ENCODE measurements at regions not wholly inside any gene's neighbourhood (a gene's known extent, or its start where the extent isn't known, plus 50 kb on each side); places are given as distances from the start of the nearest gene placed in this dataset.
A peak's percentile ranks its signal among the peaks of the same experiment; 100 is the strongest.

GRCh38 chr13:79803296-79803695 lies 322.3 kb downstream of the NDFIP2 start:
- no peak for DNase-seq

GRCh38 chr13:79802389-79803085 lies 321.6 kb downstream of the NDFIP2 start:
- no peak for DNase-seq

- DNase-seq = no peak
Observed at GRCh38 chr13:79799059-79799867, 318.3 kb downstream of the NDFIP2 start.

DNA sequence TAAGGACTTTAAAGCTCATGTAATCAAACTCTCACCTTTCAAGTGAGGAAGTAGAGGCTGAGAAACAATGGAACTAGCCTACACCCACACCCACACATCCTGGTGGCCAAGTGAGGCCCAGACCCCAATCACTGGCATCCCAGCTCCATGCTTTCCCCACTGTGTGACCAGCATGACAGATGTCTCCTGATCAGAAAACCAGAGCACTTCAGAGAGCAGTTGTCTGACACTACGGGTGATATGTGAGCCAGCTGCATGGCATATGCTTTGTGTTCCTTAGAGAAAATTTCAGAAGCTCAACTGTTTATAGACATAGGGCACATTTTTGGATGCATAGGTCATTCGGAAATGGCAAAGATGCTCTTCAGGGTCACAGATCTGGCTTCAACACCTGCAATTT lies 315.2 kb downstream of the NDFIP2 start:
- DNase-seq = no peak

GRCh38 chr13:79794931-79795330 lies 314.0 kb downstream of the NDFIP2 start:
- DNase-seq = no peak

DNA sequence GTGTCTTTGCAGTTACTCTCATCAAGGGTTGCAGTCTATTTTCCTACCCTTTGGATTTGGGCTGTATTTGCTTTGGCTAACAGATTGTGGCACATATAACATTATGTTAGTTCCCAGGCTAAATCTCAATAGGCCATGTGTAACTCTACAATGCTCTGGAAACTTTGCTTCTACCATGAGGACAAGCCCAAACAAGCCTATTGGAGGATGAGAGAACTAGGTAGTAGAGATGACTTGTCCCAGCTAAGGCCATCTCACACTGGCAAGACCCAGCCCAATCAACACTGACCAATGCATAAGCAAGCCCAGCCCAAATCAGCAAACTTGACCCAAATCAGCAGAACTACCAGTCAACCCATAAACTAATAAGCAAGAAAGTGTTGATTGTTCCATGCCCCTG lies 311.8 kb downstream of the NDFIP2 start:
- no peak for DNase-seq

GRCh38 chr13:79791471-79792042 lies 310.6 kb downstream of the NDFIP2 start:
- no peak for DNase-seq

DNA sequence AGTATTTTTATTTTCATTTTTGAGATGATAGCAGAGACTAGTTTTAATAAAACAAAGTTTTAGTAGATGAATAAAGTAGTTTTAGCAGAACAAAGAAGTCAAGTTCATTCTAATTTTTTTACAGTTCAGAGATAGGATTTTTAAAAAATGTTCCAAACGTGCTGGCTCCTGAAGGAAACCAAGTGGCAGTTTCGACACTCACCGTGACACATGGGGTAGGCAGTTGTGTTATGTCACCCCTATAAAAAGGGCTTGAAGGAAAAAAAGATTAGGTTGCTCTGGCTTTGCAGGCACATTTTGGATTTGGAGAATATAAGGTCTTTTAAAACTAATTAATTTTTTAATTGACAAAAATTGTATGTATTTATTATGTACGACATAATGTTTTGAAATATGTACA lies 305.2 kb downstream of the NDFIP2 start:
- no peak for DNase-seq

DNA sequence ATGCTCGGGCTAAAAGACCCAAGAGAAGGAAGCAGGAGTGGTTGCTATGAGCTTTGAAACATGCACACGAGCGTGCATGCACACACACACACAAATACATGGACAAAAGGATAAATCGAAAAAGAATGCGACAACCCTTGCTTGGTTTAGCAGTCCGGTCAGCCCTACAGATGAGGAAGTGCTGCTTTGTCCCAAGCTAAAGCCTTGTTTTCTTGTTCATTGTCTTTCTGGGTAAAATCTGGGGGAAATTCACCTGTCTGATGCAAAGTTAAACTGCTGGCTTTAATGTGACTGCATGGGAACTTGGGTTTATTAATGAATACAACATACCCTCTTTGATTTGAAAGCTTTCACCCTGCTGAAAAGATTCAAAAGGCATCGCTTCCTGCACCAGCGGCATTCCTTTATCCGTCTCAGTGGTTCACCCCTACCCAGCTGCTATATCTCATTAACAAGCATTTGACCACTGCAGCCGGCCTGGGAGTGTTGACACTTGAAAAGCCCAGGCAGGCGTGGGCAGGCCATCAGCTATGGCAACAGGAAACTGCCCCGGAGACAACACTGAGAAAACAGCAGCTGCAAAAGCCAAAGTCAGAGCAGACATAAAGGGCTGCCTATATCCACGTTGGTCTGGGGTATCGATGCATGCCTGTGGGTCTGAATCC lies 301.7 kb downstream of the NDFIP2 start:
- DNase-seq = no peak

DNA sequence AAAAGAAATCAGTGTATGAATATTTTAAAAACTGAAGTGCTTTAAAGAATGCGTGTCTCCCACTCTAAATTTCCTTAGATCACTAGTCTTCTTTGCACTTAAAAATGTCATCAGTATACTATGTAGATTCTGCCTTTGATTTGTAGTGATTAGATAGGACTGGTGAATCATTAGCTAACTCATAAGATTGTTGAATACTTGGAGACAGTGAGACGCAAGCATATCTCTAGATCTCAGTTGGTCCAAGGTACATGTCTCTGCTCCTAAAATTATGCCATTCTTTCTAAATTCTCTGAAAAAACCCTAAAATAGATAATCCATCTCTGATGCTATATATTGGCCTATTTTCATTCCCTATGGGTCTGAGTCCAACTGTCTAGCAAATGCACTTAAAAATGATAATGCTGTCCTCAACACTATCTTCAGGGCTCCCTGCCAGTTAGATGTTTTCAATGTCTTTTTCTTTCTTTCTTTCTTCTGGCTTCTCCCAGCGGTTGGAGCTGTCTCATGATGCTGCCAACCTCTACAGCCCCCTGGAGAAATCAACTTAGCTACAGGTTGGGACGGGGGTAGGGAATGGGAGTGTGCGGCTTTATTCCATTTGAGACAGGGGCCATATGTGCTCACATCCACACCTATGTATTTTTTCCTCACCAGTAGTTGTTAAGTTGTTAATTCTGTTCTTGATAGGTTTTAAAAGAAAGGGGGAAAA lies 301.0 kb downstream of the NDFIP2 start:
- DNase-seq = no peak

- DNase-seq = no peak
Observed at GRCh38 chr13:79780240-79780639, 299.3 kb downstream of the NDFIP2 start.

GRCh38 chr13:79779761-79780160 lies 298.8 kb downstream of the NDFIP2 start:
- no peak for DNase-seq

DNA sequence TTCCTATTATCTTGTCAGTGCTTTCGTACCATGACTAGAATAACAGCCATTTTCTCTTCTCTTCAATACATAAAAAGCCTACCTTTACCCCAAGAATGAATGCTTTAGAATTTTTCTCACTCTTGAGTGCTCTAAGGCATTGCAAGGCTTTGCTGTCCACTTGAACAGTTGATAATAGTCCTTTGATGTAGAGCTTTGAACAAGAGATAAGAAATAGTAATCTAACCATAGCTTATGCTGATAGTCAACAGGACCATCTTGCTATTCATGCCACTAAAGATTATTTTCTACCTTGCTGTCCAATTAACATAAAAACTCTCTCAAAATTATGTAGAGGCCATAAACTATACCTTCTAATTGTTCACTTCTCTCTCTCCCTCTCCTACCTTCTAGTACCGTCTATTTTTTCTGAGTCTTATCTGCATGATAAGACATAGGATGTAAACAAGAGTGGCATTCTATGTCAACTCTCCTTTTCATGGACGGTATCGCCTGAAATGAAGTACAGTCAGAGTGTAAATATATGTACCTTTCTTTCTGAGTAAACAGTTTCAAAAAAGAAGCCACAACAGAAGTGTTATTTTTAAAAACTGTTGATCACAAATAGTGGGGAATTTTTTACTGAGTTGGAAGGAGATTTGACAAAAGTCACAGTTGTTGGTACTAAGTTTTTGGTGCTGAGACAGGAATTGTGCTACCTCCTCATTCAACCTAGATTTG lies 297.9 kb downstream of the NDFIP2 start:
- no peak for DNase-seq

DNA sequence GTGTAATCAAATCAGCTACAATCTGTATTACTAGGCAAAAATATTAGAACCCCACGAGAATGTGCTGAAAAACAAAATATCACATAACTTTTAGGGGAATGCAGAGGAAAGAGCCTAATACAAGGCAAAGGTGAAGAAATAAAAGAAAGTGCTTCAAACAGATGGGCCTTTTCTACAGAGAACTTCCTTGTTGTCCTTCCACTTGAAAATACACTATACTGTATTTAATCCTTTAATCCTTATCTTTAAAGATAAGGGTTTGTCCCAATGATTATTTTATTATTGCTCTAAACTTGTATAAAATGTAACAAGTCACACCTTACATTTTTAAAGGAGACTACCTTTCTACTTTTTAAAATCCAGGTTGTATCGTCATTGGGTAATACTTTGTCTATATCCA lies 296.5 kb downstream of the NDFIP2 start:
- DNase-seq = no peak

GRCh38 chr13:79776531-79777295 lies 295.8 kb downstream of the NDFIP2 start:
- no peak for DNase-seq

- peak; percentile 5 for DNase-seq
Observed at GRCh38 chr13:79775830-79776229, 294.9 kb downstream of the NDFIP2 start.

DNA sequence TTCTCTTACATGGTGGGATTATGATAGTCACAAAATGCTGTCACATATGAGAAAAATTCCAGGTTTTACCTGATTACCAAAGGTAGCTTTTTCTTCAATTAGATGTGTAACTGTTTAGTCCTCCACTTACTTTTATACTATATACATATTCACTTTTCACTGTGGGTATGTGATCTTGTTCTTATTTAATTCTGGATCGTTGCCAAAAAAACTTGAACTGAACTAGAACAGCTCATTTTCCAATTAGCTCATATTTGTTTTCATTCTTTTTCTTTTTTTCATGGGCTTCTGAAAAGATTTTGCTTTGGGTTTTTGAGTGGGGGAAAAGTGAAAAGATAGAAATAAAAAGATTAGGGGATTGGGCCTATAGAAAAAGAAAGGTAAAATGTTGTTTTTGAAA lies 291.9 kb downstream of the NDFIP2 start:
- no peak for DNase-seq

DNA sequence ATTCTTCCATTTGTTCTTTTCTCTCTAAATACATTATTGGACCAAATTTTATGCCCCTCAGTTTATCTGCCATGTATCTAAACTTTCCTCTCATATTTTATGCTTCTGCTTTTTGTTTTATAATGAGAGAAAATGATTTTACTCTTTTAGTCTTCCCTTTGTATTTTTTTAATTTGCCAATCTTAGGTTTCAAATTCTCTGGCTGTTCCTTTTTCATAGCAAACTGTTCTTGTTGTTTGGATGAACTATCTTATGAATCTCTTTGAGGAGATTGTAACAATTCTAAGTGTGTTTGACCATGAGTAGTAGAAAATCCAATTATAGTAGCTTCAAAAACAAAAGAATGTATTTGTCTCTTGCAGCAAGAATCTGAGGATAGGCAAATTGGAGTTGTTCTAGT lies 290.5 kb downstream of the NDFIP2 start:
- no peak for DNase-seq

GRCh38 chr13:79770056-79770455 lies 289.1 kb downstream of the NDFIP2 start:
- DNase-seq = no peak

GRCh38 chr13:79767126-79767525 lies 286.2 kb downstream of the NDFIP2 start:
- DNase-seq = no peak

GRCh38 chr13:79765331-79765730 lies 284.4 kb downstream of the NDFIP2 start:
- no peak for DNase-seq
